Uterus (tissue), 3 donors: ENCODE measurements at regions not wholly inside any gene's neighbourhood (a gene's known extent, or its start where the extent isn't known, plus 50 kb on each side); places are given as distances from the start of the nearest gene placed in this dataset.

Experiments
- DNase-seq, 2 donors: peaks; one replicate each; pipeline ENCODE4 v3.0.0-alpha.2; 2019 to 2020
- H3K27ac ChIP-seq, 2 donors: fragments of 200-600 bp; sonication (generic); 1 replicate in 1 of 2; 2 replicates in 1 of 2; pipeline ENCODE4 v1.5.1; 2016 to 2018
- H3K27me3 ChIP-seq, 2 donors: fragments of 200-600 bp; sonication (generic); one replicate each; pipeline ENCODE4 v1.5.1; 2018 to 2019; ENCODE audit warnings: control low read depth in 1 of 2
- H3K36me3 ChIP-seq, 2 donors: fragments of 200-600 bp; sonication (generic); one replicate each; pipeline ENCODE4 v1.5.1; 2019; ENCODE audit warnings: control low read depth in 1 of 2
- H3K4me1 ChIP-seq, 2 donors: fragments of 200-600 bp; sonication (generic); one replicate each; pipeline ENCODE4 v1.5.1; 2018 to 2019; ENCODE audit warnings: control low read depth in 1 of 2
- H3K4me3 ChIP-seq, 2 donors: fragments of 200-600 bp; sonication (generic); 1 replicate in 1 of 2; 2 replicates in 1 of 2; pipeline ENCODE4 v1.5.1; 2018 to 2019; ENCODE audit warnings: mild to moderate bottlenecking in 1 of 2
- H3K9me3 ChIP-seq, 2 donors: fragments of 200-600 bp; sonication (generic); one replicate each; pipeline ENCODE4 v1.5.1; 2019; ENCODE audit warnings: control low read depth in 1 of 2
- POLR2A ChIP-seq, 2 donors: fragments of 450-650 bp; IDR thresholded peaks; one replicate each; pipeline ENCODE4 v1.6.1; 2016; ENCODE audit warnings: antibody characterized with exemption in 2 of 2, mild to moderate bottlenecking in 1 of 2, moderate library complexity in 1 of 2
- intact Hi-C: fragments of 100-400 bp; cut with DNase I; formaldehyde crosslinking; loops from one replicate; pipeline ENCODE4 v1.15.1; 2023; ENCODE audit warnings: low total_unique reads
- TF ChIP-seq, protein P1 (sequence below), 4 experiments: fragments of 200-600 bp in 2 of 4; fragments of 450-650 bp in 2 of 4; sonication (generic) in 2 of 4; IDR thresholded peaks; one replicate each; pipeline ENCODE4 v1.5.1; 2016 to 2019; ENCODE audit warnings: antibody characterized with exemption in 4 of 4, mild to moderate bottlenecking in 2 of 4, moderate library complexity in 1 of 4
- donor health status: DM: yes; HTN: yes; CAD: no.

DNA sequence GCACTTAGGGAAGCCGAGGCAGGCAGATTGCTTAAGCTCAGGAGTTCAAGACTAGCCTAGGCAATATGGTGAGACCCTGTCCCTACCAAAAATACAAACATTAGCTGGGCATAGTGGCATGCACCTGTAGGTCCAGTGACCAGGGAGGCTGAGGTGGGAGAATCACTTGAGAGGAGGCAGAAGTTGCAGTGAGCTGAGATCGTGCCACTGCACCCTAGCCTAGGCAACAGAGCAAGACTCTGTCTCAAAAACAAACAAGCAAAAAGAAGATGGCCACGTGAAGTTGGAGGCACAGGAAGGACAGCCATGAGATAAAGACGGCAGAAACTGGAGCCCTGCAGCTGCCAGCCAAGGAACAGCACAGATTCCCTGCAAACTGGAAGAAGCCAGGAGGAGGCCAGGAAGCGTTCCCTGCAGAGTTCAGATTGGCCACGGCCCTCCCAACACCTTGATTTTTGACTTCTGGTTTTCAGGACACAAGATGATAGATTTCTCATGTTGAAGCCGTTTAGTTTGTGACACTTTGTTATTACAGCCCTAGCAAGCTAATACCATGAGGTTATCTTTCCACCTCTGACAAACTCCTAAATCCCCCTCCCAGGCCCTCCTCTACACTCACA is 786.7 kb downstream of the UQCRFS1 start:
- H3K27me3 ChIP-seq: no peaks in the 10 kb centered on the region
- H3K36me3 ChIP-seq: no peaks in the 10 kb centered on the region
- H3K9me3 ChIP-seq: no peaks in the 10 kb centered on the region
- no peak overlapping the region for H3K27ac ChIP-seq
- TF ChIP-seq POLR2A (IDR thresholded peaks at IDR 0.05): no peak
- TF ChIP-seq, protein P1, sequence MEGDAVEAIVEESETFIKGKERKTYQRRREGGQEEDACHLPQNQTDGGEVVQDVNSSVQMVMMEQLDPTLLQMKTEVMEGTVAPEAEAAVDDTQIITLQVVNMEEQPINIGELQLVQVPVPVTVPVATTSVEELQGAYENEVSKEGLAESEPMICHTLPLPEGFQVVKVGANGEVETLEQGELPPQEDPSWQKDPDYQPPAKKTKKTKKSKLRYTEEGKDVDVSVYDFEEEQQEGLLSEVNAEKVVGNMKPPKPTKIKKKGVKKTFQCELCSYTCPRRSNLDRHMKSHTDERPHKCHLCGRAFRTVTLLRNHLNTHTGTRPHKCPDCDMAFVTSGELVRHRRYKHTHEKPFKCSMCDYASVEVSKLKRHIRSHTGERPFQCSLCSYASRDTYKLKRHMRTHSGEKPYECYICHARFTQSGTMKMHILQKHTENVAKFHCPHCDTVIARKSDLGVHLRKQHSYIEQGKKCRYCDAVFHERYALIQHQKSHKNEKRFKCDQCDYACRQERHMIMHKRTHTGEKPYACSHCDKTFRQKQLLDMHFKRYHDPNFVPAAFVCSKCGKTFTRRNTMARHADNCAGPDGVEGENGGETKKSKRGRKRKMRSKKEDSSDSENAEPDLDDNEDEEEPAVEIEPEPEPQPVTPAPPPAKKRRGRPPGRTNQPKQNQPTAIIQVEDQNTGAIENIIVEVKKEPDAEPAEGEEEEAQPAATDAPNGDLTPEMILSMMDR (IDR thresholded peaks at IDR 0.05): no peak
- no peak overlapping the region for H3K4me3 ChIP-seq
- DNase-seq: no peak
- no peaks in the 10 kb centered on the region for H3K4me1 ChIP-seq
- intact Hi-C loops: no loop called here

DNA sequence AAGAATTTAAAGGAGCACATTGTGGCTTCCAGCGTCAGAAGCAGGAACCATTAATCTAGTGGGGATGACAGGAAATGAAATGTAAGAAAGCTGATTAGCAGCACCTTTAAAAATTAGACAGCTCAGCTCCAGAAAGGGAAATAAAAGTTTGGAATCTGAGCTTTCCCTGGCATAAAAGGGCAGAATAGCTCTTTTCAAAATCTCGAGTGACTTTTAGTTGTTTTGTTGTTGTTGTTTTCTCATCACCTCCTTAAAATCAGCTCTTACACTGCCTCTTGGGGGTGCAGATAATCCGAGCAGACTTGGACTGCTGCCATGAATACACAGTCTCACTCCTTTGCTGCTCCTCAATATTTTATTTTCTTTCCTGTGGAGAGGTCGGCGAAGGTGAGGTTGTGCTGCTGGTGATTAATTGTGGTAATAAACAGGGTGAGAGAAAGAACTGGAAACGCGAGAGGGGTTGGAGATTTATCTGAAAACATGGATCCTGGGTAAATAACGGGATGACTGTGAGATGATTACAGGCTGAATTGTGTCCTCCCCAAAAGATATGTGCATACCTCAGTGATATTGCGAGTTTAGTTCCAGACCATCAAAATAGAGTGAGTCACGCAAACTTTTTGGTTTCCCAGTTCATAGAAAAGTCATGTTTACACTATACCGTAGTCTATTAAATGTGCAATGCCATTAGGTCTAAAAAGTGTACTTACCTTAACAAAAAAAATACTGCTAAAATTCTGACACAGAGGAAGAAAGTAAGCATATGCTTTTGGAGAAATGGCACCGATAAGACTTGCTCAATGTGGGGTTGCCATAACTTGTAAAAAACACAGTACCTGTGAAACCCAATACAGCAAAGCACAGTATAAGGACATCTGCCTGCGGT is 787.7 kb downstream of the UQCRFS1 start:
- Histone ChIP-seq H3K4me1 (no peaks in the 10 kb centered on the region), H3K27ac (peak overlapping the region in 1 of 2 donors; percentile 53), H3K36me3 (no peaks in the 10 kb centered on the region), H3K27me3 (no peaks in the 10 kb centered on the region), H3K4me3 (no peak overlapping the region), H3K9me3 (no peaks in the 10 kb centered on the region)
- peak in 1 of 2 donors; percentile 21 for DNase-seq
- TF ChIP-seq, protein P1 (IDR thresholded peaks at IDR 0.05): no peak
- no peak for TF ChIP-seq POLR2A (IDR thresholded peaks at IDR 0.05)
- intact Hi-C loops: no loop called here

DNA sequence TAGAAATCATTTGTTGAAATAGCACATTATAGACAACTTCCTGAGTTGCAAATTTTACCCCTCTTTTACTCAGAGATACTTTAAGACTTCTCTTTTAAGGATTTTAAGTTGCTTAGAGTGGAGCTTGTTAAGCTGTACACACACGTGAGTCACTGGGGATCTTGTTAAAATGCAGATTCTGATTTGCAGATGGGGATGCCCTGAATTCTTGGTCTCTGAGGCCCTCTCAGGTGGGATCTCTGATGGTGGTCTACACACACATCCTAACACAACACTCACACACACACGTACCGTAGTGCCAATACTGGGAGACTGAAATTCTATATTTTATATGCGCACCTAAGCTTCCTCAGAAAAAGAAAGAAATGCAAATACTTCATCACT is 788.3 kb downstream of the UQCRFS1 start:
- Histone ChIP-seq H3K36me3 (no peaks in the 10 kb centered on the region), H3K27ac (peak overlapping the region in 1 of 2 donors; percentile 53), H3K4me3 (no peak overlapping the region), H3K27me3 (no peaks in the 10 kb centered on the region), H3K9me3 (no peaks in the 10 kb centered on the region), H3K4me1 (no peaks in the 10 kb centered on the region)
- TF ChIP-seq, protein P1 (IDR thresholded peaks at IDR 0.05): no peak
- no peak for TF ChIP-seq POLR2A (IDR thresholded peaks at IDR 0.05)
- intact Hi-C loops: no loop called here
- DNase-seq: no peak

DNA sequence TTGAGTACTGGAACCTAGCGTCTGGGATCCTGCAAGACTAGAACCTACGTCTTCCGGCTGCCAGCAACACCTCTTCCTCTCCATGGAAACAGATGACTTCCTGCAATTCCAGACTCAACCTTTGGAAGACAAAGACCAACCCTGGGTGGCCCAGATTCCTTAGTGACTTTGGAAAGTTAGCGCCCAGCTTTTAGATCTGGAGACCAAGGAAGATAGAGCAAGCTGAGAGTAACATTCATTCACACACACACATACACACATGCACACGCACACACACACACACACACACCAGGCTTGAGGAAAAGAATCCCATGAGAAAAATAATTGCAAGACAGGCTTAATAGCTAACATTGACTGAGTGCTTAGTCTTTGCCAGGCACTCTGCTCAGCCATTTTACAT is 788.9 kb downstream of the UQCRFS1 start:
- H3K27ac ChIP-seq: no peak overlapping the region
- no peaks in the 10 kb centered on the region for H3K36me3 ChIP-seq
- H3K9me3 ChIP-seq: no peaks in the 10 kb centered on the region
- H3K27me3 ChIP-seq: no peaks in the 10 kb centered on the region
- TF ChIP-seq, protein P1 (IDR thresholded peaks at IDR 0.05): no peak
- no peak for TF ChIP-seq POLR2A (IDR thresholded peaks at IDR 0.05)
- no peak for DNase-seq
- H3K4me1 ChIP-seq: no peaks in the 10 kb centered on the region
- intact Hi-C loops: no loop called here
- H3K4me3 ChIP-seq: no peak overlapping the region
